Transverse colon (tissue), 4 donors: ENCODE measurements at regions not wholly inside any gene's neighbourhood (a gene's known extent, or its start where the extent isn't known, plus 50 kb on each side); places are given as distances from the start of the nearest gene placed in this dataset.

Experiments used
- EP300 ChIP-seq: sonication (generic); formaldehyde crosslinking; IDR thresholded peaks from one replicate; pipeline ENCODE4 v1.6.1; 2017; ENCODE audit warnings: antibody characterized with exemption, low read depth
- POLR2A ChIP-seq: fragments of 450-650 bp; IDR thresholded peaks from one replicate; pipeline ENCODE4 v1.6.1; 2016; ENCODE audit warnings: antibody characterized with exemption, mild to moderate bottlenecking, moderate library complexity
- POLR2AphosphoS5 ChIP-seq, 3 donors: sonication (generic); formaldehyde crosslinking; IDR thresholded peaks; one replicate each; pipeline ENCODE4 v1.6.1; 2016; ENCODE audit warnings: antibody characterized with exemption in 3 of 3
- TF ChIP-seq, protein P1 (sequence below), 5 experiments: fragments of 200-600 bp in 3 of 5; fragments of 450-650 bp in 2 of 5; sonication (generic) in 3 of 5; IDR thresholded peaks; 1 replicate in 2 of 5; 2 replicates in 3 of 5; pipeline ENCODE4 v1.5.1; 2016 to 2017; ENCODE audit warnings: antibody characterized with exemption in 5 of 5, inconsistent platforms in 3 of 5, mild to moderate bottlenecking in 2 of 5, moderate library complexity in 1 of 5

DNA sequence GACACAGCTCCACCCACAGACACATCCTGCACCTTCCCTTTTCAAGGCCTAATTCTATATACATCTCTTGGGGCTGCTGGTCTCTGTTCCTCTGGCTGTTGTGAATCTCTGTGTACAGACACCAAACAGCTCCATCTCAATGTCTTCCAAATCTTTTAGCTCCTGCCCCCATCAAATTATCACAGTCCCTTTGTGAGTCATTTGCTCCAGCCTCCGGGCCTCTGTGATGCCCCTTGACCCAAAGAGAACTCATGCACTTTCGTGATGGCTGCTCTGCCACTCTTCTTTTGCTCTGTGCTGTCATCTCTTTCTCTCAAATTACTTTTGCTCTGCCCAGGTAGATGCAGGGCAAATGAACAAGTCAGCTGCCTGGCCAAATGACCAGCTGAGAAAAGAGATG lies 369.0 kb upstream of the CDIN1 start:
- TF ChIP-seq, protein P1, sequence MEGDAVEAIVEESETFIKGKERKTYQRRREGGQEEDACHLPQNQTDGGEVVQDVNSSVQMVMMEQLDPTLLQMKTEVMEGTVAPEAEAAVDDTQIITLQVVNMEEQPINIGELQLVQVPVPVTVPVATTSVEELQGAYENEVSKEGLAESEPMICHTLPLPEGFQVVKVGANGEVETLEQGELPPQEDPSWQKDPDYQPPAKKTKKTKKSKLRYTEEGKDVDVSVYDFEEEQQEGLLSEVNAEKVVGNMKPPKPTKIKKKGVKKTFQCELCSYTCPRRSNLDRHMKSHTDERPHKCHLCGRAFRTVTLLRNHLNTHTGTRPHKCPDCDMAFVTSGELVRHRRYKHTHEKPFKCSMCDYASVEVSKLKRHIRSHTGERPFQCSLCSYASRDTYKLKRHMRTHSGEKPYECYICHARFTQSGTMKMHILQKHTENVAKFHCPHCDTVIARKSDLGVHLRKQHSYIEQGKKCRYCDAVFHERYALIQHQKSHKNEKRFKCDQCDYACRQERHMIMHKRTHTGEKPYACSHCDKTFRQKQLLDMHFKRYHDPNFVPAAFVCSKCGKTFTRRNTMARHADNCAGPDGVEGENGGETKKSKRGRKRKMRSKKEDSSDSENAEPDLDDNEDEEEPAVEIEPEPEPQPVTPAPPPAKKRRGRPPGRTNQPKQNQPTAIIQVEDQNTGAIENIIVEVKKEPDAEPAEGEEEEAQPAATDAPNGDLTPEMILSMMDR (IDR thresholded peaks at IDR 0.05) = no peak
- TF ChIP-seq POLR2A = no peak
- no peak for TF ChIP-seq EP300
- no peak for TF ChIP-seq POLR2AphosphoS5 (IDR thresholded peaks at IDR 0.05)
